ENCODE measurements at regions not wholly inside any gene's neighbourhood (a gene's known extent, or its start where the extent isn't known, plus 50 kb on each side); places are given as distances from the start of the nearest gene placed in this dataset.
A peak's percentile ranks its signal among the peaks of the same experiment; 100 is the strongest.

DNA sequence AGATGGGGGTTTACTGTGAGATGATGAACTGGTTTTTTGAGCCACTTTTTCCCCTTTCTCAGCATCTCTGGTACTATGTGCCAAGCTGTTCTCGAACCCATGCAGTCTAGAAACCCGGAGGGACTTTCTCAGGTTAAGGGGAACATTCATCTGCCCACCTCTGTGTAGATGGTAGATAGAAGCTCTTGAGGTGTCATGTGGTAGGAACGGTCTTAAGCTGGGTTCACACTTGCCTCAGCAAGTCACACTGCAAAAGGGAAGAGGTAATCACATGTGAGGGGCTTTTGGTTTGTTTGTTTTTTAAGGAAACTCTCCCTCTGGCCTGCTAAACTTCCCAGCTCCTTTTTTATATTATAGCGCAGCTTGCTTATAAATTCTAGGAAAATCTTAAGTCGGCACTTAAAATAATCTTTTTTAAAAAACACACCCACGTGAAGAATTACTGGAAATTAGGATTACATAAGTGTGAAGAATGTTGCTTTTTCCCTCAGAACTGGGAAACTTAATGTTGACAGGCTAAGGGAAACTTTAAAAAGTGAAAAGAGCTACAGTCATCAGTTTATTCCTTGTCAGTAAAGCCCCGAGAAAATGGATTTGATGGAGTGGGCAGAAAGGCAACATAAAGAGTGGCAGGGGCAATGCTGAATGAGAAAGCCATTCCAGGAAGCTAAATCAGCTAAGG lies 430.3 kb downstream of the ARHGEF28 start:
- DNase-seq (ENCODE audit: low read depth) = no peak

GRCh38 chr5:74055486-74056106 lies 429.6 kb downstream of the ARHGEF28 start:
- no peak for DNase-seq (ENCODE audit: low read depth)

DNA sequence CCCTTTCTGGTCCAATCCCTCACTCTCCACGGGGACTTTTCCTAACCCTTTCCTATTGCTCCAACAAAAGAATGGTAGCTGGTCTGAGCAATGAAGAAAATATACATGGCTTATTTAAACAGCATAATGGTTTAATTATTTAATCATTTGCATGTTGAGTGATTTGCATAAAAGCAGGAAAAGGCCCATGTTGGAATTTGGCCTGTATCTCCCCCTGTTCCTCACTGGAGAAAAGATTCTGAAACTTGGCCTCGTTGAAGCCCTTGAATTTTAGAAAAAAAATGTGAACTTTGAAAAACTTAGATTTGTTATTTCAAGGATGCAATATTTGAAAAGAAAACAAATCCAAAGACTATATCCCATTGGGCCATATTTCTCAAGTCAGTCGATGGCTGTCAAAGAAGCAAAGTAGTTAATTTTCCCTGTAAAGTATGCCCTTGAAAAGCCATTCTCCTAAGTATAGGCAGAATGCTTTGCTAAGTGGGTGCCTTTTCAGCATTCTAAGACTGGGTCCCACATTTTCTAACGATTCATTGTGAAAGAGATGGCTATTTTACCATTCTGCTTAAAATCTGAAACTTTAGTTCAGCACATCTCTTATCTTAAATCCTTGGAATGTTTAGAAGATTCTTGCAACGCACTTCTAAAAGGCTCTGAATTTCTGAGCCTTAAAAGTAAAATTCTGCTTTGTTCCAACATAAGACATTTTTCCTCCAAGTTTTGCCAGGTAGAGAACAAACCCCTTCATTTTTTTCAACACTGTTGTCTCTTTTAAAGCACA lies 428.8 kb downstream of the ARHGEF28 start:
- DNase-seq (ENCODE audit: low read depth) = no peak

GRCh38 chr5:74054139-74054538 lies 428.1 kb downstream of the ARHGEF28 start:
- no peak for DNase-seq (ENCODE audit: low read depth)

GRCh38 chr5:74052441-74053221 lies 426.6 kb downstream of the ARHGEF28 start:
- DNase-seq (ENCODE audit: low read depth) = no peak

GRCh38 chr5:74051076-74051475 lies 425.1 kb downstream of the ARHGEF28 start:
- DNase-seq (ENCODE audit: low read depth) = no peak

GRCh38 chr5:74044936-74045335 lies 418.9 kb downstream of the ARHGEF28 start:
- no peak for DNase-seq (ENCODE audit: low read depth)

GRCh38 chr5:74042959-74043358 lies 417.0 kb downstream of the ARHGEF28 start:
- peak; percentile 66 for DNase-seq (ENCODE audit: low read depth)

DNA sequence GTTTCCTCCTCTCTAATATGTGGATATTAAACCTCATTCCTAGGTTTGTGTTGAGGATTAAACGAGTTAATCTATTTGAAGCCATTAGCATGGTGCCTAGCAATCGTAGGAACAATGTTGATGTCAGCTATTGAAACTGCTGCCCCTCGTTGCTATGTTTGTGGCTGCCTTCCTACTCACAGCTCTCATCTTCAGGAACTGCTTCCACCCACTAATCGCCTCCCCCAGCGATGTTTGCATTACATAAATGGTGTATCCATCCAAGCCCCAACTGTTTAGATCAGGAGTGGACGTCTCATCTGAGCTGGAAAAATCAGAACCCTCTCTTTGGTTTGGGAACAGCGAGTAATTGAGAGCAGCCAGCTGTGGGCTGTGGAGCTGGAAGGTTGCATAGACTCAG lies 416.6 kb downstream of the ARHGEF28 start:
- no peak for DNase-seq (ENCODE audit: low read depth)

- DNase-seq (ENCODE audit: low read depth) = no peak
Measured at GRCh38 chr5:74041913-74042312, 415.9 kb downstream of the ARHGEF28 start.

- DNase-seq (ENCODE audit: low read depth) = no peak
Measured at GRCh38 chr5:74040811-74041491, 415.0 kb downstream of the ARHGEF28 start.

DNA sequence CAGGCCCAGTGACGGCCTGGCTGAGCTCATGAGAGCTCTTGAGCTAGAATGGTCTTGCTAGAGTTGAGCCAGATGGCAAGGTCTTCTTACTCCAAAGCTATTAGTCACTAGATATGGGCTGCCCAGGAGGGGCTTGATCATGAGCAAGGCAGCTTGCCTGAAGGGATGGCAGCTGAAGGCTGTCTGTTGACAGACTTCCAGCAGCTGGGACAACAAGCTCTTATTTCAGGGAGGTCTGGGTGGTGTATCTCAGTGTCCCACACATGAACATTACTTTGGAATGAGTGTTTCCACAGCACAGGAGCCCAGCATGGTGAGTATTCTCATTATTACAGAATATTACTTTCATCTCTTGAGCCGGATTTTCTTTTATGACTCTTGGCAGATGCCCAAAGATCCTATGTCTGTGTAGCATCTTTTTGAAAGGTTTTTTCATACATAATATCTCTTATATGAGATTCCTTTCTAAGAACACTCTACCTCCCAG lies 414.1 kb downstream of the ARHGEF28 start:
- peak; percentile 78 for DNase-seq (ENCODE audit: low read depth)

GRCh38 chr5:74037321-74037720 lies 411.3 kb downstream of the ARHGEF28 start:
- DNase-seq (ENCODE audit: low read depth) = no peak

DNA sequence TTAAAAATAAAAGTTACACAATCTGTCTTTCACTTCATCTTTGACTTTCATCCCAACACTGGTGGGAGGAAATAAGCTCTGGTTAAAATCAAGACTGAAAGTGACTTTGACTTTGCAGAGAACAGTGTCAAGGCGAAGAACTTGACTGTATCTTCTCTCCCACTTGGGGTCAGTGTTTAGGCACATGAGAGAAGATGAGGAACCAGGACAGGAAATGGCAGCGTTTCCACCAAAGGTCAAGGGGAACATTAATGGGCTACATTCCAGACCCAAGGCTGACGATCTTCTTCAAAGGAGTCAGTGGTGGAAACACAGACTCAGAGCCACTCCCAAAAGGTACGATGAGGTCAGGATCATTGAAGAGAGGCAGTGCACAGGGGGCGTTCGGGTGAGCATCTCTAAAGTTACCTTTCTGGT lies 409.5 kb downstream of the ARHGEF28 start:
- DNase-seq (ENCODE audit: low read depth) = peak; percentile 45

DNA sequence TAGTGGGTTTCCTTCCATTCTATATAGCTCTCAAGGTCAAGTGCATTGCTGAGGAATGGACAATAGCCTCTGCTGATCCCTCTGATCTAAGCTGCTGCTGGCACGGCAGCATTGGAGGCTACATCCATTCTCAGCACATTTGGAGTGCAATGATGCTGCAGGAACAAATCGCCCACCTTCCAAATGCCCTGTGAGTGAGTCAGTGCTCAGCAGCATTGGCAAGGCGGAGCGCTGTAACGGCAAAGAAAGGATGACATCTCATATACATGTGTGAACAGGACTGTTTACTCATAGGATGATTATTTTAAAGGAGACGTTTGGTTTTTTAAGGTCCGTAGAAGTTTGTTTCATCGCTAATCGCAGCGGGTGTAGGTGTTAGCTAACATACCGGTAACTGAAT lies 408.7 kb downstream of the ARHGEF28 start:
- DNase-seq (ENCODE audit: low read depth) = no peak

GRCh38 chr5:74032617-74033016 lies 406.6 kb downstream of the ARHGEF28 start:
- DNase-seq (ENCODE audit: low read depth) = no peak

DNA sequence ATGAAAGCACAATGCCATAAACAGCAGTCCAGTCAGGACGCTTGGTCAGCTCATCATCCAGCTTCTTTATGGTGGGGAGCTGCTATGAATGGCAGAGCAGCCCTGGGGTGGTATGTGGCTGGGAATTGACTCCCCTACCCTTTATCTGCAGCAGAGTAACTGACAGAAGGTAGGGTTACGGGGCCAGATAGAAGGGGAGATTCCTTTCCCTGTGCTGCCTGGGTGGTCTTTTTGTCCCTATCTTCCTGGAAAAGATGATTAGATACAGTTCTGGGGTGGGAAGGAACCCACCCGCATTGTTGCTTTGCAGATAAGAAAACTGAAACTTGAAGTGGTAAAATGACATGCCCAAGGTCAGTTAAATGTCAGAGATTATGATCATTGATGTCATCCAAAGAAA lies 405.5 kb downstream of the ARHGEF28 start:
- DNase-seq (ENCODE audit: low read depth) = no peak

DNA sequence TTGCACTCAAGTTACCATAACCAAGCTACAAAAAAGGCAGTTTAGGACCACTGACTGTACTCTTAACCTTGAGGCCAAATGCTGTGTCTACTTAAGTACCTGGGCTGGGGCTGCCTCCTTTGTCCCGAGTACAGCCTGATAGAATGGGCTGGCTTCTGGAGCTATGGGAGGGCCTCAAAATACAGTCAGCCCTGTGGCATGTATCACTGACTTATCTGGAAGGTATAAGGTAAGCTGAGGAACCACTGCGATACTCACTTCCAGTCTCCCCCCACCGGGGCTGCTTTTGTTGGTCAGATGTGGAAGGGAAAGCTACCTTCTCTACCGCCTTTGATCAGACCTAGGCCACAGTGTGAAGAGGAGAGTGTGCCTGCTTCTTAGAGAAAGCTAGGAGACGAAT lies 404.8 kb downstream of the ARHGEF28 start:
- DNase-seq (ENCODE audit: low read depth) = no peak

DNA sequence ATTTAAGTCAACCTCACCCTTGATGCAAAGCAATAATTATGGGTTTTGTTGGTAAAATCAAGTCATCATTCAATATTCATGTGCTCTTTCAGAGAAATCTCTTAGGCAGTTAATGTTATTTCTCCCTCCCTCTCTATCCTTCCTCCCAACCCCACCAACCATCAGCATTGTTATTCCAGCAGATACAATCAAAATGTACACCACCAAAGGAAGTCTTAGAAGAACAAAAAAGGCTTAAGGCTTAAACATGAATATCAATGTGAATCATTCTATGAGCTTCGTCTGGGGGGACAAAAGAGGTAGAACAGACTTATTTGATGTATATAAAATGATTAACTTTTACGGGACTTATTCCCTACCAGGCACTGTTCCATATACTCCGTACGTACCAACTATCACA lies 404.4 kb downstream of the ARHGEF28 start:
- no peak for DNase-seq (ENCODE audit: low read depth)

- DNase-seq (ENCODE audit: low read depth) = no peak
Measured at GRCh38 chr5:74028976-74029375, 403.0 kb downstream of the ARHGEF28 start.

DNA sequence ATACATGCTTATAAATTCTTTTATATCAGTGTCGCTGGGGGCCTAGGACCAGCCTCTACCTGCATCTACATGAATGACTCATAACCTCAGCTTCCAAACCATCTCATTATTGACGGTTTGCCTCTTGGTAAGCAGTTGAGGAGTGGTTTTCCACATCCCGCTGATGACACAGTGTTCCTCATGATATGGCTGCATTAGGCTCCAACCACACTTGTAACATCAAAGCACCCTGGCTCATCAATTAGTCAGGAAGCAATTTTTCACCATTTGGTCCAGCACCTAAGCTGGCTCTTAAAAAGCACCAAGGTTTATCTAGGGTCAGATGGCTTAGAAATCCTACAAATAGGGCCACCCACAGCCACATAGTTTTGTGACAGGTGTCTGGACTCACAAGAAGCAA lies 402.4 kb downstream of the ARHGEF28 start:
- no peak for DNase-seq (ENCODE audit: low read depth)

All from HS-27A (cell line).